ENCODE measurements at regions not wholly inside any gene's neighbourhood (a gene's known extent, or its start where the extent isn't known, plus 50 kb on each side); places are given as distances from the start of the nearest gene placed in this dataset.

DNA sequence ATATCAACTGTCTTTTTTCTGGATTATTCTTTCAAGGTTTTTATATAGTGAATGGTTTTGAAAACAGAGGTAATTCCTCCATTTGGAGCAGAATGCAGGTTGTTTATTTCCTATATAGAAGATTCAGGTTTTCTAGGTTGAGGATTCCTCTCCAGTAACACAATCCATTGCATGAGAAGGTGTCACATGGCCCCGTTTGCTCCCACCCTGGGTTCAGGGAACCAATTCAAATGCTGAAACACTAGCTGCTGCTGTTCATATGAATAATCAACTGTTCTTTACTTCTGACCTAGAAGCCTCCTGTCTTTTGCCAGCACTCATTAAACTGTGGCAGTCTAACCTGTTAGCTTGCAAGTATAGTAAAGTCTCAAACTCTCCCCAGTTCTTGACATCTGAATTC lies 1316.9 kb upstream of the TENM3 start:
- TF ChIP-seq, protein P1, sequence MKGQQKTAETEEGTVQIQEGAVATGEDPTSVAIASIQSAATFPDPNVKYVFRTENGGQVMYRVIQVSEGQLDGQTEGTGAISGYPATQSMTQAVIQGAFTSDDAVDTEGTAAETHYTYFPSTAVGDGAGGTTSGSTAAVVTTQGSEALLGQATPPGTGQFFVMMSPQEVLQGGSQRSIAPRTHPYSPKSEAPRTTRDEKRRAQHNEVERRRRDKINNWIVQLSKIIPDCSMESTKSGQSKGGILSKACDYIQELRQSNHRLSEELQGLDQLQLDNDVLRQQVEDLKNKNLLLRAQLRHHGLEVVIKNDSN (IDR thresholded peaks at IDR 0.05; ENCODE audit: borderline replicate concordance, extremely low read length, insufficient read depth, low read depth, low read length), result no peak
- no peak for TF ChIP-seq POLR2A (IDR thresholded peaks at IDR 0.05; ENCODE audit: low read depth, low read length)
- TF ChIP-seq, protein P2, sequence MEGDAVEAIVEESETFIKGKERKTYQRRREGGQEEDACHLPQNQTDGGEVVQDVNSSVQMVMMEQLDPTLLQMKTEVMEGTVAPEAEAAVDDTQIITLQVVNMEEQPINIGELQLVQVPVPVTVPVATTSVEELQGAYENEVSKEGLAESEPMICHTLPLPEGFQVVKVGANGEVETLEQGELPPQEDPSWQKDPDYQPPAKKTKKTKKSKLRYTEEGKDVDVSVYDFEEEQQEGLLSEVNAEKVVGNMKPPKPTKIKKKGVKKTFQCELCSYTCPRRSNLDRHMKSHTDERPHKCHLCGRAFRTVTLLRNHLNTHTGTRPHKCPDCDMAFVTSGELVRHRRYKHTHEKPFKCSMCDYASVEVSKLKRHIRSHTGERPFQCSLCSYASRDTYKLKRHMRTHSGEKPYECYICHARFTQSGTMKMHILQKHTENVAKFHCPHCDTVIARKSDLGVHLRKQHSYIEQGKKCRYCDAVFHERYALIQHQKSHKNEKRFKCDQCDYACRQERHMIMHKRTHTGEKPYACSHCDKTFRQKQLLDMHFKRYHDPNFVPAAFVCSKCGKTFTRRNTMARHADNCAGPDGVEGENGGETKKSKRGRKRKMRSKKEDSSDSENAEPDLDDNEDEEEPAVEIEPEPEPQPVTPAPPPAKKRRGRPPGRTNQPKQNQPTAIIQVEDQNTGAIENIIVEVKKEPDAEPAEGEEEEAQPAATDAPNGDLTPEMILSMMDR (IDR thresholded peaks at IDR 0.05 in 2 of 3, conservative IDR thresholded peaks at IDR 0.05 in 1 of 3; ENCODE audit: control insufficient read depth in 2 of 3, extremely low read depth in 1 of 3, insufficient read depth in 1 of 3, low read depth in 3 of 3, low read length in 3 of 3), result no peak
- TF ChIP-seq SREBF1 (IDR thresholded peaks at IDR 0.05; ENCODE audit: low read length), result no peak
- no peak for TF ChIP-seq RFX5 (IDR thresholded peaks at IDR 0.05; ENCODE audit: low read depth, low read length)
- no peak for TF ChIP-seq JUND (IDR thresholded peaks at IDR 0.05; ENCODE audit: low read depth, low read length)
- TF ChIP-seq, protein P3, sequence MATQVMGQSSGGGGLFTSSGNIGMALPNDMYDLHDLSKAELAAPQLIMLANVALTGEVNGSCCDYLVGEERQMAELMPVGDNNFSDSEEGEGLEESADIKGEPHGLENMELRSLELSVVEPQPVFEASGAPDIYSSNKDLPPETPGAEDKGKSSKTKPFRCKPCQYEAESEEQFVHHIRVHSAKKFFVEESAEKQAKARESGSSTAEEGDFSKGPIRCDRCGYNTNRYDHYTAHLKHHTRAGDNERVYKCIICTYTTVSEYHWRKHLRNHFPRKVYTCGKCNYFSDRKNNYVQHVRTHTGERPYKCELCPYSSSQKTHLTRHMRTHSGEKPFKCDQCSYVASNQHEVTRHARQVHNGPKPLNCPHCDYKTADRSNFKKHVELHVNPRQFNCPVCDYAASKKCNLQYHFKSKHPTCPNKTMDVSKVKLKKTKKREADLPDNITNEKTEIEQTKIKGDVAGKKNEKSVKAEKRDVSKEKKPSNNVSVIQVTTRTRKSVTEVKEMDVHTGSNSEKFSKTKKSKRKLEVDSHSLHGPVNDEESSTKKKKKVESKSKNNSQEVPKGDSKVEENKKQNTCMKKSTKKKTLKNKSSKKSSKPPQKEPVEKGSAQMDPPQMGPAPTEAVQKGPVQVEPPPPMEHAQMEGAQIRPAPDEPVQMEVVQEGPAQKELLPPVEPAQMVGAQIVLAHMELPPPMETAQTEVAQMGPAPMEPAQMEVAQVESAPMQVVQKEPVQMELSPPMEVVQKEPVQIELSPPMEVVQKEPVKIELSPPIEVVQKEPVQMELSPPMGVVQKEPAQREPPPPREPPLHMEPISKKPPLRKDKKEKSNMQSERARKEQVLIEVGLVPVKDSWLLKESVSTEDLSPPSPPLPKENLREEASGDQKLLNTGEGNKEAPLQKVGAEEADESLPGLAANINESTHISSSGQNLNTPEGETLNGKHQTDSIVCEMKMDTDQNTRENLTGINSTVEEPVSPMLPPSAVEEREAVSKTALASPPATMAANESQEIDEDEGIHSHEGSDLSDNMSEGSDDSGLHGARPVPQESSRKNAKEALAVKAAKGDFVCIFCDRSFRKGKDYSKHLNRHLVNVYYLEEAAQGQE (IDR thresholded peaks at IDR 0.05; ENCODE audit: low read depth, low read length), result no peak
- TF ChIP-seq NFYB (IDR thresholded peaks at IDR 0.05; ENCODE audit: insufficient read depth, low read depth, low read length), result no peak
- no peak for TF ChIP-seq MTA3 (IDR thresholded peaks at IDR 0.05; ENCODE audit: borderline replicate concordance, low read length)
- TF ChIP-seq CEBPB (IDR thresholded peaks at IDR 0.05; ENCODE audit: borderline replicate concordance in 1 of 2, low read depth in 2 of 2, low read length in 2 of 2), result no peak
- TF ChIP-seq HDAC2 (IDR thresholded peaks at IDR 0.05), result no peak
- no peak for TF ChIP-seq CHD4 (IDR thresholded peaks at IDR 0.05)
- TF ChIP-seq MYC (IDR thresholded peaks at IDR 0.05; ENCODE audit: insufficient read depth, insufficient read length, insufficient replicate concordance, low read length, severe bottlenecking), result no peak

Data from GM12878 (cell line).